ENCODE measurements at regions not wholly inside any gene's neighbourhood (a gene's known extent, or its start where the extent isn't known, plus 50 kb on each side); places are given as distances from the start of the nearest gene placed in this dataset.

DNA sequence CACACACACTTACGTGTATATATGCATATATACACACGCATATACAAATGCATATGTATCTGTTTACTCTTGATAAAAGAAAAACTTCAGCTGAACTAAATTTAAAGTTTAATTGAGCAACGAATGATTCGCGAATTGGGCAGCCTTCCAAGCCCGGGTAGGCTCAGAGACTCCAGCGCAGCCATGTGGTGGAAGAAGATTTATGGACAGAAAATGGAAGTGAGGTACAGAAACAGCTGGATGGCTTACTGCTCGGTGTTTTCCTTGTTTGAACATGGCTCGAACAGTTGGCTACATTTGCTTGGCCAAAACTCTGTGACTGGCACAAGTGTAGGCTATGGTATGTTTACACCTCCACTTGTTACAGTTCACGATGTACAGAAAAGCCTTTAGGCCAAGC, 239.3 kb upstream of the PRDM9 start:
- TF ChIP-seq, protein P1, sequence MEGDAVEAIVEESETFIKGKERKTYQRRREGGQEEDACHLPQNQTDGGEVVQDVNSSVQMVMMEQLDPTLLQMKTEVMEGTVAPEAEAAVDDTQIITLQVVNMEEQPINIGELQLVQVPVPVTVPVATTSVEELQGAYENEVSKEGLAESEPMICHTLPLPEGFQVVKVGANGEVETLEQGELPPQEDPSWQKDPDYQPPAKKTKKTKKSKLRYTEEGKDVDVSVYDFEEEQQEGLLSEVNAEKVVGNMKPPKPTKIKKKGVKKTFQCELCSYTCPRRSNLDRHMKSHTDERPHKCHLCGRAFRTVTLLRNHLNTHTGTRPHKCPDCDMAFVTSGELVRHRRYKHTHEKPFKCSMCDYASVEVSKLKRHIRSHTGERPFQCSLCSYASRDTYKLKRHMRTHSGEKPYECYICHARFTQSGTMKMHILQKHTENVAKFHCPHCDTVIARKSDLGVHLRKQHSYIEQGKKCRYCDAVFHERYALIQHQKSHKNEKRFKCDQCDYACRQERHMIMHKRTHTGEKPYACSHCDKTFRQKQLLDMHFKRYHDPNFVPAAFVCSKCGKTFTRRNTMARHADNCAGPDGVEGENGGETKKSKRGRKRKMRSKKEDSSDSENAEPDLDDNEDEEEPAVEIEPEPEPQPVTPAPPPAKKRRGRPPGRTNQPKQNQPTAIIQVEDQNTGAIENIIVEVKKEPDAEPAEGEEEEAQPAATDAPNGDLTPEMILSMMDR (IDR thresholded peaks at IDR 0.05) = no peak
- no peak for TF ChIP-seq EZH2 (IDR thresholded peaks at IDR 0.05; ENCODE audit: borderline replicate concordance, insufficient read depth, low read depth, low read length, poor library complexity, severe bottlenecking)
